Calu3 (cell line): ENCODE measurements at regions not wholly inside any gene's neighbourhood (a gene's known extent, or its start where the extent isn't known, plus 50 kb on each side); places are given as distances from the start of the nearest gene placed in this dataset.
"Not testable (repeated sequence)": the region's sequence is repeated elsewhere in the genome, so short reads cannot be mapped to it uniquely, and the experiment has no call there.

Experiments
- BruUV-seq: library from RNA; stranded (reverse); fragments of 400-500 nt; replicated peaks from 2 replicates; lab custom pipeline; 2021; lab: Mats Ljungman, UMichigan
- CTCF ChIA-PET: fragments of 300-600 bp; sonication (Branson Sonifier 250); formaldehyde crosslinking; loops from one replicate; lab custom pipeline; 2022; ENCODE audit warnings: antibody characterized with exemption; lab: Charles Lee
- DNase-seq: peaks from one replicate; pipeline ENCODE4 v3.0.0; 2022
- H3K27ac Mint-ChIP-seq: one replicate; pipeline ENCODE4 v1.8.0; 2022; ENCODE audit warnings: mixed read lengths; ENCODE audit not compliant: unreplicated experiment
- H3K27me3 Mint-ChIP-seq: one replicate; pipeline ENCODE4 v1.8.0; 2022; ENCODE audit warnings: mixed read lengths; ENCODE audit not compliant: unreplicated experiment
- H3K36me3 Mint-ChIP-seq: one replicate; pipeline ENCODE4 v1.8.0; 2022; ENCODE audit warnings: mild to moderate bottlenecking, moderate library complexity, mixed read lengths; ENCODE audit not compliant: insufficient read depth, unreplicated experiment
- H3K4me1 Mint-ChIP-seq: one replicate; pipeline ENCODE4 v1.8.0; 2022; ENCODE audit warnings: mild to moderate bottlenecking, low read depth, mixed read lengths; ENCODE audit not compliant: unreplicated experiment
- H3K4me3 Mint-ChIP-seq: one replicate; pipeline ENCODE4 v1.8.0; 2022; ENCODE audit warnings: mild to moderate bottlenecking, low read depth, moderate library complexity, mixed read lengths; ENCODE audit not compliant: unreplicated experiment
- H3K9me3 Mint-ChIP-seq: one replicate; pipeline ENCODE4 v1.8.0; 2022; ENCODE audit warnings: low read depth, mixed read lengths; ENCODE audit not compliant: unreplicated experiment
- CTCF ChIP-seq: fragments of 200-600 bp; IDR thresholded peaks from one replicate; pipeline ENCODE4 v1.8.0; 2022; ENCODE audit warnings: antibody characterized with exemption; ENCODE audit not compliant: unreplicated experiment
- intact Hi-C: fragments of 100-400 bp; cut with micrococcal nuclease; formaldehyde crosslinking; loops from one replicate; pipeline ENCODE4 v1.10.0; 2022; ENCODE audit not compliant: unreplicated experiment

DNA sequence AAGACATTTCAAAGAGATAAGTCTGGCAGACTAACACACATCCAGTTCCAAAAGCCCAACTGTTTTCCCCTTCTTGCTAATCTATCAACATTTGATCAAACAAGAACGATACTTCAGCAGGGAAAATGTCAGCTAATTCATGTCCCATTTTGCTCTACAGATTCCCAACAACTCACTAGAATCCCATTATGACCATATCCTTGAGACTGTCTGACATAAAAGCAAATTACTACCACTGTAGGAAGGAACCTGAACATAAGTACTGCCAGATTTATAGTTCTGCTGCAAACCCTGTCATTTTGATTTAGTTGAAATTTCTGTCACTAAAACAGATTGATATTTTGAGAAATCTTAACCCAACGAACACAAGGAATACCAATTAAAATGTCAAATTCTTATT, 193.0 kb upstream of the REG3G start:
- CTCF ChIA-PET: no interaction called here
- peaks cover 9% of the 10 kb centered on the region for H3K9me3 Mint-ChIP-seq
- H3K27ac Mint-ChIP-seq: no peak overlapping the region
- no peaks in the 10 kb centered on the region for H3K27me3 Mint-ChIP-seq
- BruUV-seq: no TSS peak
- no peak for DNase-seq
- intact Hi-C loops: no loop called here
- no peaks in the 10 kb centered on the region for H3K4me1 Mint-ChIP-seq
- H3K36me3 Mint-ChIP-seq: no peaks in the 10 kb centered on the region
- TF ChIP-seq CTCF: no peak
- H3K4me3 Mint-ChIP-seq: no peak overlapping the region

DNA sequence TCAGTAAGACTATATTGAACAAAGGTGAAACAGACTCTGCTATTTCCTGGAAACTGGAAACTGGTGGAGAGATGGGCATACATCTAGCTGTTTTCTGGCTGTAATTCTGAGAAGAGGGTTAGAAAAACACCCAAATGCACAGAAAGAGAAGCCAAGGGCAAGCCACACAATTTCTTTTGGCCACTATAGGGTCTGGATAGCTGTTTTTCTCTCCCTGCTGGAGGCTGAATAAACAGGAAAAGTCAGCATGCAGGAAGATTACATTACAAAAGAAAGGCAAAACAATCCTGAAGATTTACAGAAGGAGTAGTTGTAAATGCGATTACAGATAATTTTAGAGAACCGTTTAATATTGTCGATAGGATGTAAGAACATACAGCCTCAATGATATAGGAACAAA, 186.2 kb upstream of the REG3G start:
- Mint-ChIP-seq H3K36me3 (no peaks in the 10 kb centered on the region), H3K27me3 (no peaks in the 10 kb centered on the region), H3K4me3 (no peak overlapping the region), H3K9me3 (peaks cover 9% of the 10 kb centered on the region), H3K27ac (no peak overlapping the region), H3K4me1 (no peaks in the 10 kb centered on the region)
- no peak for DNase-seq
- no TSS peak for BruUV-seq
- TF ChIP-seq CTCF: no peak
- intact Hi-C loops: no loop called here
- CTCF ChIA-PET: no interaction called here

DNA sequence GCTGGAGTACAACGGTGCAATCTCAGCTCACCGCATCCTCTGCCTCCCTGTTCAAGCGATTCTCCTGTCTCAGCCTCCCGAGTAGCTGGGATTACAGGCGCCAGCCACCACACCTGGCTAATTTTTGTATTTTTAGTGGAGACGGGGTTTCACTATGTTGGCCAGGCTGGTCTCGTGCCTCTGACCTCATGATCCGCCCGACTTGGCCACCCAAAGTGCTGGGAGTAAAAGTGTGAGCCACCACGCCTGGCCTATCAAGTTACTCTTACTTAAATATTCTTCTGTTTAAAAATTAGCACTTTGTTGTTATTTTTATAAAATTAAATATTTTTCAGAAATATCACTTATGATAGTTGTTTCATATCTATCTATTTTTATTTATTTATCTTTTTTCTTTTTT, 185.2 kb upstream of the REG3G start:
- BruUV-seq, intact Hi-C loops, H3K27me3 Mint-ChIP-seq, DNase-seq, H3K4me3 Mint-ChIP-seq, CTCF ChIA-PET, H3K4me1 Mint-ChIP-seq, H3K9me3 Mint-ChIP-seq, H3K36me3 Mint-ChIP-seq, H3K27ac Mint-ChIP-seq: not testable (repeated sequence)

GRCh38 chr2:78845664-78846185, 179.8 kb upstream of the REG3G start:
- no peak overlapping the region for H3K27ac Mint-ChIP-seq
- no peaks in the 10 kb centered on the region for H3K27me3 Mint-ChIP-seq
- no peak for TF ChIP-seq CTCF
- DNase-seq: no peak
- intact Hi-C loops: no loop called here
- H3K4me3 Mint-ChIP-seq: no peak overlapping the region
- BruUV-seq: no TSS peak
- no peaks in the 10 kb centered on the region for H3K36me3 Mint-ChIP-seq
- peaks cover 3% of the 10 kb centered on the region for H3K9me3 Mint-ChIP-seq
- H3K4me1 Mint-ChIP-seq: no peaks in the 10 kb centered on the region
- CTCF ChIA-PET: no interaction called here

DNA sequence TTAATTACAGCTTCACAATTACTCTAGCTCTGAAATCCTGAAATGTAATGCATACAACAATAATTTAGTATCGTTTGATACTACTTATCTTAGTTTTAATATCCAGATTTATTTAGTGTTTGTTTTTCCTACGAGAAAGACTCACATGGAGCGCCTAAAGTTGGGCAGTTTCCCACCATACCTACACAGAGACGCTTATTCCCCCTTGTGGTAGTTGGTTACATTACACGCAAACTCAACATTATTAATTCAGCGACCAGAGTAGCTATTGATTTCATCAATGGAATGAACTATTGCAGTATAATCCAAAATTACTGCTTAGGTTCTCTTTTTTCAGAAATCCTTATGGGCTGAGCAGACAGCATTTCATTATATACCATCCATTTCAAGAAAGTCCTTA, 164.0 kb upstream of the REG3G start:
- TF ChIP-seq CTCF: peak; percentile 25
- H3K9me3 Mint-ChIP-seq: peaks cover 12% of the 10 kb centered on the region
- no peaks in the 10 kb centered on the region for H3K4me1 Mint-ChIP-seq
- no peaks in the 10 kb centered on the region for H3K27me3 Mint-ChIP-seq
- BruUV-seq: no TSS peak
- H3K4me3 Mint-ChIP-seq: no peak overlapping the region
- DNase-seq: no peak
- no peak overlapping the region for H3K27ac Mint-ChIP-seq
- CTCF ChIA-PET: no interaction called here
- intact Hi-C loops: no loop called here
- H3K36me3 Mint-ChIP-seq: no peaks in the 10 kb centered on the region
